Panc1 (cell line): ENCODE measurements at regions not wholly inside any gene's neighbourhood (a gene's known extent, or its start where the extent isn't known, plus 50 kb on each side); places are given as distances from the start of the nearest gene placed in this dataset.

Experiments
- ATAC-seq: fragments of 200-7000 bp; cut with Tn5 transposase; 2 replicates; pipeline ENCODE4 v1.9.1; 2020; ENCODE audit warnings: mild to moderate bottlenecking, moderate library complexity
- BruUV-seq: library from RNA; stranded (reverse); fragments of 400-500 nt; replicated peaks from 2 replicates; lab custom pipeline; 2021; lab: Mats Ljungman, UMichigan
- CTCF ChIA-PET: fragments of 300-600 bp; sonication (Branson Sonifier 250); formaldehyde crosslinking; loops from one replicate; lab custom pipeline; 2022; ENCODE audit warnings: antibody characterized with exemption; lab: Charles Lee
- POLR2A ChIA-PET: fragments of 300-600 bp; sonication (Branson Sonifier 250); formaldehyde crosslinking; loops from one replicate; lab custom pipeline; 2022; ENCODE audit warnings: antibody characterized with exemption; lab: Charles Lee
- DNase-seq: peaks from one replicate; pipeline ENCODE4 v3.0.0-alpha.2; 2010; ENCODE audit warnings: low read depth, low spot score
- H3K27ac ChIP-seq: 2 replicates; pipeline ENCODE4 v1.5.1; 2011; ENCODE audit warnings: mild to moderate bottlenecking, low read length, inconsistent platforms
- H3K27me3 ChIP-seq: fragments of 200-500 bp; sonication (Bioruptor generic); 2 replicates; pipeline ENCODE4 v1.6.0; 2014; ENCODE audit warnings: low read length, inconsistent platforms; ENCODE audit not compliant: control insufficient read depth, insufficient read depth
- H3K36me3 ChIP-seq: fragments of 200-500 bp; sonication (Bioruptor generic); 2 replicates; pipeline ENCODE4 v1.5.1; 2014; ENCODE audit warnings: inconsistent platforms, mild to moderate bottlenecking, low read length, moderate library complexity; ENCODE audit not compliant: control insufficient read depth, insufficient read depth
- H3K4me1 ChIP-seq: 2 replicates; pipeline ENCODE4 v1.5.1; 2011; ENCODE audit warnings: inconsistent platforms, mild to moderate bottlenecking, low read length, moderate library complexity; ENCODE audit not compliant: control insufficient read depth, insufficient read depth
- H3K4me3 ChIP-seq, 2 experiments: 2 replicates each; pipeline ENCODE4 v1.5.1; 2011 to 2012; ENCODE audit warnings: low read depth in 2 of 2, low read length in 2 of 2, mild to moderate bottlenecking in 2 of 2, inconsistent platforms in 1 of 2, moderate library complexity in 1 of 2
- H3K9me3 ChIP-seq: fragments of 200-500 bp; sonication (Bioruptor generic); 2 replicates; pipeline ENCODE4 v1.5.1; 2014; ENCODE audit warnings: low read depth, mild to moderate bottlenecking, inconsistent platforms, low read length, moderate library complexity; ENCODE audit not compliant: control insufficient read depth, insufficient read depth
- POLR2AphosphoS5 ChIP-seq: IDR thresholded peaks from 2 replicates; pipeline ENCODE4 v1.6.1; 2012; ENCODE audit warnings: mild to moderate bottlenecking, low read depth, low read length, moderate library complexity
- REST ChIP-seq, 2 experiments: IDR thresholded peaks; 2 replicates each; pipeline ENCODE4 v1.6.1; 2011 to 2012; ENCODE audit warnings: low read depth in 2 of 2, control low read depth in 1 of 2, low read length in 1 of 2, mild to moderate bottlenecking in 1 of 2, moderate library complexity in 1 of 2; ENCODE audit not compliant: insufficient read depth in 1 of 2
- SIN3A ChIP-seq: IDR thresholded peaks from 2 replicates; pipeline ENCODE4 v1.6.1; 2012; ENCODE audit warnings: low read depth, mild to moderate bottlenecking, low read length, moderate library complexity, borderline replicate concordance; ENCODE audit not compliant: insufficient read depth
- TCF7L2 ChIP-seq: IDR thresholded peaks from 2 replicates; pipeline ENCODE4 v1.6.1; 2011; ENCODE audit warnings: mild to moderate bottlenecking, low read depth, low read length, inconsistent platforms
- in situ Hi-C: cut with HindIII; loops from 2 replicates; pipeline ENCODE4 v1.10.0; 2016; ENCODE audit warnings: low sequenced_read_pairs, low pct_unique_long_range_greater_than_20kb
- intact Hi-C: fragments of 100-400 bp; cut with micrococcal nuclease; formaldehyde crosslinking; loops from one replicate; pipeline ENCODE4 v1.10.0; 2022; ENCODE audit not compliant: unreplicated experiment
- TF ChIP-seq, protein P1 (sequence below): fragments of 450-650 bp; IDR thresholded peaks from 2 replicates; pipeline ENCODE4 v1.5.1; 2017; ENCODE audit warnings: mild to moderate bottlenecking

- ChIA-PET POLR2A (no interaction called here), CTCF (no interaction called here)
- in situ Hi-C loops (no loop called here), intact Hi-C loops (loop anchor here (10.0 kb wide), 2 partner anchors 130 to 200 kb away; no protein-coding TSS in a partner anchor)
- H3K4me1 ChIP-seq: peaks cover 22% of the 10 kb centered on the region
- H3K4me3 ChIP-seq: no peak overlapping the region
- H3K36me3 ChIP-seq: no peaks in the 10 kb centered on the region
- peak overlapping the region; percentile 73 for H3K27ac ChIP-seq
- TF ChIP-seq, protein P1, sequence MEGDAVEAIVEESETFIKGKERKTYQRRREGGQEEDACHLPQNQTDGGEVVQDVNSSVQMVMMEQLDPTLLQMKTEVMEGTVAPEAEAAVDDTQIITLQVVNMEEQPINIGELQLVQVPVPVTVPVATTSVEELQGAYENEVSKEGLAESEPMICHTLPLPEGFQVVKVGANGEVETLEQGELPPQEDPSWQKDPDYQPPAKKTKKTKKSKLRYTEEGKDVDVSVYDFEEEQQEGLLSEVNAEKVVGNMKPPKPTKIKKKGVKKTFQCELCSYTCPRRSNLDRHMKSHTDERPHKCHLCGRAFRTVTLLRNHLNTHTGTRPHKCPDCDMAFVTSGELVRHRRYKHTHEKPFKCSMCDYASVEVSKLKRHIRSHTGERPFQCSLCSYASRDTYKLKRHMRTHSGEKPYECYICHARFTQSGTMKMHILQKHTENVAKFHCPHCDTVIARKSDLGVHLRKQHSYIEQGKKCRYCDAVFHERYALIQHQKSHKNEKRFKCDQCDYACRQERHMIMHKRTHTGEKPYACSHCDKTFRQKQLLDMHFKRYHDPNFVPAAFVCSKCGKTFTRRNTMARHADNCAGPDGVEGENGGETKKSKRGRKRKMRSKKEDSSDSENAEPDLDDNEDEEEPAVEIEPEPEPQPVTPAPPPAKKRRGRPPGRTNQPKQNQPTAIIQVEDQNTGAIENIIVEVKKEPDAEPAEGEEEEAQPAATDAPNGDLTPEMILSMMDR: no peak
- TF ChIP-seq REST (IDR thresholded peaks at IDR 0.05; ENCODE audit: insufficient read depth in 1 of 2, low read depth in 2 of 2, low read length in 1 of 2) (no peak), SIN3A (no peak), POLR2AphosphoS5 (no peak), TCF7L2 (no peak)
- H3K9me3 ChIP-seq: no peaks in the 10 kb centered on the region; the same call in 1 of the 2 replicates
- DNase-seq (no peak), ATAC-seq (no peak)
- no peaks in the 10 kb centered on the region for H3K27me3 ChIP-seq
- BruUV-seq: no TSS peak
Measured at GRCh38 chr12:42794806-42795205, 205.3 kb upstream of the PRICKLE1 start.

GRCh38 chr12:42793166-42793565 lies 203.6 kb upstream of the PRICKLE1 start:
- BruUV-seq: no TSS peak
- Histone ChIP-seq H3K4me3 (no peak overlapping the region), H3K4me1 (peaks cover 22% of the 10 kb centered on the region), H3K27me3 (no peaks in the 10 kb centered on the region), H3K36me3 (no peaks in the 10 kb centered on the region), H3K9me3 (no peaks in the 10 kb centered on the region; the same call in 1 of the 2 replicates), H3K27ac (peak overlapping the region; percentile 91; the same call in 1 of the 2 replicates)
- ATAC-seq (no peak), DNase-seq (no peak)
- intact Hi-C loops: loop anchor here (10.0 kb wide), 2 partner anchors 132 to 198 kb away; no protein-coding TSS in a partner anchor
- no peak for TF ChIP-seq SIN3A
- TF ChIP-seq, protein P1: no peak
- no peak for TF ChIP-seq POLR2AphosphoS5
- no peak for TF ChIP-seq REST (IDR thresholded peaks at IDR 0.05; ENCODE audit: insufficient read depth in 1 of 2, low read depth in 2 of 2, low read length in 1 of 2)
- TF ChIP-seq TCF7L2: no peak
- POLR2A ChIA-PET: no interaction called here
- CTCF ChIA-PET: no interaction called here
- in situ Hi-C loops: no loop called here
